ENCODE measurements at regions not wholly inside any gene's neighbourhood (a gene's known extent, or its start where the extent isn't known, plus 50 kb on each side); places are given as distances from the start of the nearest gene placed in this dataset.

- TF ChIP-seq CTCF (IDR thresholded peaks at IDR 0.05; ENCODE audit: low read depth, low read length, poor library complexity, severe bottlenecking) = no peak
- TF ChIP-seq EZH2phosphoT487 (IDR thresholded peaks at IDR 0.05; ENCODE audit: borderline replicate concordance, low read length) = no peak
Measured at GRCh38 chr13:105630431-105630830, 905.0 kb downstream of the EFNB2 start.
